Transverse colon (tissue), 4 donors: ENCODE measurements at regions not wholly inside any gene's neighbourhood (a gene's known extent, or its start where the extent isn't known, plus 50 kb on each side); places are given as distances from the start of the nearest gene placed in this dataset.

Experiments
- CTCF ChIP-seq, 5 experiments: fragments of 200-600 bp in 3 of 5; fragments of 450-650 bp in 2 of 5; sonication (generic) in 3 of 5; IDR thresholded peaks; 1 replicate in 2 of 5; 2 replicates in 3 of 5; pipeline ENCODE4 v1.5.1; 2016 to 2017; ENCODE audit warnings: antibody characterized with exemption in 5 of 5, inconsistent platforms in 3 of 5, mild to moderate bottlenecking in 2 of 5, moderate library complexity in 1 of 5
- POLR2AphosphoS5 ChIP-seq, 3 donors: sonication (generic); formaldehyde crosslinking; IDR thresholded peaks; one replicate each; pipeline ENCODE4 v1.6.1; 2016; ENCODE audit warnings: antibody characterized with exemption in 3 of 3

GRCh38 chr3:30354972-30355371, 251.4 kb upstream of the TGFBR2 start:
- TF ChIP-seq CTCF (IDR thresholded peaks at IDR 0.05) (no peak), POLR2AphosphoS5 (IDR thresholded peaks at IDR 0.05) (no peak)
